Fibroblast of lung (primary cell): ENCODE measurements at regions not wholly inside any gene's neighbourhood (a gene's known extent, or its start where the extent isn't known, plus 50 kb on each side); places are given as distances from the start of the nearest gene placed in this dataset.
A peak's percentile ranks its signal among the peaks of the same experiment; 100 is the strongest.

Source experiments
- DNase-seq, 2 donors: peaks; one replicate each; pipeline versions ENCODE4 v3.0.0 to v3.0.0-alpha.2; 2010; ENCODE audit warnings: low read depth in 2 of 2
- H2AFZ ChIP-seq: 2 replicates; pipeline ENCODE4 v1.5.1; 2012; ENCODE audit warnings: low read length, control low read depth, inconsistent platforms
- H3K27ac ChIP-seq: 2 replicates; pipeline ENCODE4 v1.5.1; 2011; ENCODE audit warnings: low read length, control low read depth; ENCODE audit not compliant: insufficient read depth
- H3K27me3 ChIP-seq: 2 replicates; pipeline ENCODE4 v1.5.1; 2011; ENCODE audit warnings: mild to moderate bottlenecking, low read length; ENCODE audit not compliant: control insufficient read depth, insufficient read depth
- H3K36me3 ChIP-seq: 2 replicates; pipeline ENCODE4 v1.5.1; 2011; ENCODE audit warnings: low read length; ENCODE audit not compliant: control insufficient read depth, insufficient read depth
- H3K4me1 ChIP-seq: 2 replicates; pipeline ENCODE4 v1.5.1; 2011; ENCODE audit warnings: low read length; ENCODE audit not compliant: control insufficient read depth, insufficient read depth; ENCODE audit errors: extremely low read depth
- H3K4me2 ChIP-seq: 2 replicates; pipeline ENCODE4 v1.5.1; 2011; ENCODE audit warnings: low read length, control low read depth; ENCODE audit not compliant: insufficient read depth; ENCODE audit errors: extremely low read depth
- H3K4me3 ChIP-seq, 4 experiments: fragments of 200-600 bp in 1 of 4; sonication (generic) in 1 of 4; replicated peaks in 1 of 4; 2 replicates each; pipeline ENCODE4 v1.5.1; 2011 to 2016; ENCODE audit warnings: low read length in 4 of 4, low read depth in 3 of 4, mild to moderate bottlenecking in 3 of 4, control low read depth in 2 of 4, inconsistent platforms in 1 of 4, mixed read lengths in 1 of 4; ENCODE audit not compliant: insufficient read depth in 1 of 4; ENCODE audit errors: control extremely low read depth in 1 of 4
- H3K79me2 ChIP-seq: 2 replicates; pipeline ENCODE4 v1.5.1; 2012; ENCODE audit warnings: mild to moderate bottlenecking, low read length, inconsistent platforms; ENCODE audit not compliant: control insufficient read depth, insufficient read depth
- H3K9ac ChIP-seq: 2 replicates; pipeline ENCODE4 v1.5.1; 2011; ENCODE audit warnings: mild to moderate bottlenecking, low read length, control low read depth; ENCODE audit not compliant: insufficient read depth
- H3K9me3 ChIP-seq: 2 replicates; pipeline ENCODE4 v1.5.1; 2012; ENCODE audit warnings: low read depth, low read length; ENCODE audit not compliant: control insufficient read depth, insufficient read depth
- H4K20me1 ChIP-seq: 2 replicates; pipeline ENCODE4 v1.5.1; 2011; ENCODE audit warnings: low read length; ENCODE audit not compliant: control insufficient read depth, insufficient read depth; ENCODE audit errors: extremely low read depth
- EZH2 ChIP-seq: IDR thresholded peaks from 2 replicates; pipeline ENCODE4 v1.5.1; 2012; ENCODE audit warnings: low read length, control low read depth, mild to moderate bottlenecking; ENCODE audit errors: missing control alignments
- TF ChIP-seq, protein P1 (sequence below), 2 donors: IDR thresholded peaks in 1 of 2; conservative IDR thresholded peaks in 1 of 2; 1 replicate in 1 of 2; 2 replicates in 1 of 2; pipeline ENCODE4 v1.5.1; 2011 to 2012; ENCODE audit warnings: low read length in 2 of 2, control low read depth in 1 of 2, inconsistent platforms in 1 of 2, low read depth in 1 of 2, mild to moderate bottlenecking in 1 of 2

DNA sequence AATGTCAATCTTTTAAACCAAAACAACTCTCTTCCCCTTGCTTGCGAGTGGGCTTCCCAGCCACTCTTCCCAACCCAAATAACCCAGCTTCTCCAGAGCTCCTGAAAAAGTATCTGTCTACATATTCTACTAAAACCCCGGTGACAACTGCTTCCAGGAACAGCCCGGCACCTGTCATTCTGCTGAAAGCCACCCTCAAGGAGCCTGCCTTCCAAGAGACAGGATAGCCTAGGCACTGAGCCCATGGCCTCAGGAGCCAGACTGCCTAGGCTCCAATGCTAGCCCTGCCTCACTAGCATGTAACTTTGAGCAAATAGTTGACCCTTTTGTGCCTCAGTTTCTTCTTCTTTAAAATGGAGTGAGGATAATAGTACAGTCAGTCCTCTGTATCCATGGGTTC is 459.8 kb downstream of the SOX6 start:
- Histone ChIP-seq H3K4me1 (no peaks in the 10 kb centered on the region), H4K20me1 (no peaks in the 10 kb centered on the region), H3K9me3 (no peaks in the 10 kb centered on the region), H3K27ac (no peak overlapping the region), H3K79me2 (no peaks in the 10 kb centered on the region), H3K4me3 (no peak overlapping the region), H3K9ac (no peak overlapping the region), H3K36me3 (no peaks in the 10 kb centered on the region), H3K4me2 (no peak overlapping the region), H3K27me3 (no peaks in the 10 kb centered on the region), H2AFZ (no peak overlapping the region)
- DNase-seq, result no peak
- TF ChIP-seq EZH2, result no peak
- TF ChIP-seq, protein P1, sequence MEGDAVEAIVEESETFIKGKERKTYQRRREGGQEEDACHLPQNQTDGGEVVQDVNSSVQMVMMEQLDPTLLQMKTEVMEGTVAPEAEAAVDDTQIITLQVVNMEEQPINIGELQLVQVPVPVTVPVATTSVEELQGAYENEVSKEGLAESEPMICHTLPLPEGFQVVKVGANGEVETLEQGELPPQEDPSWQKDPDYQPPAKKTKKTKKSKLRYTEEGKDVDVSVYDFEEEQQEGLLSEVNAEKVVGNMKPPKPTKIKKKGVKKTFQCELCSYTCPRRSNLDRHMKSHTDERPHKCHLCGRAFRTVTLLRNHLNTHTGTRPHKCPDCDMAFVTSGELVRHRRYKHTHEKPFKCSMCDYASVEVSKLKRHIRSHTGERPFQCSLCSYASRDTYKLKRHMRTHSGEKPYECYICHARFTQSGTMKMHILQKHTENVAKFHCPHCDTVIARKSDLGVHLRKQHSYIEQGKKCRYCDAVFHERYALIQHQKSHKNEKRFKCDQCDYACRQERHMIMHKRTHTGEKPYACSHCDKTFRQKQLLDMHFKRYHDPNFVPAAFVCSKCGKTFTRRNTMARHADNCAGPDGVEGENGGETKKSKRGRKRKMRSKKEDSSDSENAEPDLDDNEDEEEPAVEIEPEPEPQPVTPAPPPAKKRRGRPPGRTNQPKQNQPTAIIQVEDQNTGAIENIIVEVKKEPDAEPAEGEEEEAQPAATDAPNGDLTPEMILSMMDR (conservative IDR thresholded peaks at IDR 0.05 in 1 of 2, IDR thresholded peaks at IDR 0.05 in 1 of 2; ENCODE audit: low read depth in 1 of 2, low read length in 2 of 2), result no peak

DNA sequence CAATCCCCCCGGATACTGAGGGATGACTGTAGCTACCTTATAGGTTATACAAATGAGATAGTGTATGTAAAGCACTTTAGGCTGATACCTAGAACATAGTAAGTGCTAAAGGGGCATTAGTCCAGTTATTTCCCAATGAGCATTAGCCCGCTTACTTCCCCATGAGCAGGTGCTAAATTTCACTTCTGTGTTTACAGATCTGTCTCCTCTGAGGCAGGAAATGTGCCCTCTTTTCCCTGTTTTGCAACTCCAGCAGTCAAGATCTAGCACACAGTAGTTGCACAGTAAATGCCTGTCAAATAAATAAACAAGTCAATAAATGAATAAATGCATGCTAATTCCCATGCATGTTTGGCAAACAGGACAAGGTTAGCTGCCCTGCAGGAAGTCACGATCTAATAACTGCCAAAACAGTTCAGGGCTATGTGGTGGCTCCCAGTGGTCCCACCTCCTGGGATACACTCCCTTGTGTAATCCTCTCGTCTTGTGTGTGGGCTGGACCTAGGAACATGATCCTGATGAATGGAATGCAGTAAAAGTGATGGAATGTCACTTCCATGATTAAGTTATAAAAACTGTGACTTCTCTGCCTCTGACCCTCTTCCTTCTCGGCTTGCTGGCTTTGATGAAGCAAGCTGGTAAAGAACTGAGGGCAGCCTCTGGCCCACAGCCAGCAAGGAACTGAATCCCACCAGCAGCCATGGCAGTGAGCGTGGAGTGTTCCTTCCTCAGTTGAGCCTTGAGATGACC is 459.0 kb downstream of the SOX6 start:
- Histone ChIP-seq H3K4me1 (no peaks in the 10 kb centered on the region), H3K27ac (no peak overlapping the region), H3K36me3 (no peaks in the 10 kb centered on the region), H3K4me3 (no peak overlapping the region), H3K9me3 (no peaks in the 10 kb centered on the region), H3K27me3 (no peaks in the 10 kb centered on the region), H4K20me1 (no peaks in the 10 kb centered on the region), H3K79me2 (no peaks in the 10 kb centered on the region), H2AFZ (no peak overlapping the region), H3K4me2 (no peak overlapping the region), H3K9ac (no peak overlapping the region)
- peak; percentile 18 to 75 for DNase-seq
- TF ChIP-seq, protein P1 (conservative IDR thresholded peaks at IDR 0.05 in 1 of 2, IDR thresholded peaks at IDR 0.05 in 1 of 2; ENCODE audit: low read depth in 1 of 2, low read length in 2 of 2), result no peak
- no peak for TF ChIP-seq EZH2

DNA sequence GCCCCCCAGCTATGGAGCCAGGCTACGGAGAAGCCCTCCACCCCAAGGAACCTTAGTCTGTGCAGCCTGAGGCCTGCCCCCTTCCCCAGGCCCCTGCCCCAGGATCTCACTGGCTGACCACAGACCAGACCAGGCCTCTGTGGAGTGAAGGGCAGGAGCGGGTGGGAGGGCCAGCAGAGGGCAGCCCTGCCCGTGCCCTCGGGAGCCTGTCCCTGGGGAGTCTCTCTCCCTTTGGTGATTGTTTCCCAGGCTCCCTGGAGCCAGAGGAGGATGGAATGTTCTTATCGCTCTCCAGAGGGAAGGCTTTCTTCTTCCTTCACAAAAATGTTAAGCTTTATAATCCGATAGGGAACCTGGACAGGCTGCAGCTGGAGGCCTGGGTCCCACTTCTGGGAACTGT is 455.3 kb downstream of the SOX6 start:
- Histone ChIP-seq H3K27ac (no peak overlapping the region), H3K36me3 (no peaks in the 10 kb centered on the region), H3K4me2 (no peak overlapping the region), H3K4me3 (no peak overlapping the region), H3K4me1 (no peaks in the 10 kb centered on the region), H3K27me3 (no peaks in the 10 kb centered on the region), H2AFZ (no peak overlapping the region), H3K9ac (no peak overlapping the region), H3K79me2 (no peaks in the 10 kb centered on the region), H4K20me1 (no peaks in the 10 kb centered on the region), H3K9me3 (no peaks in the 10 kb centered on the region)
- DNase-seq, result no peak
- TF ChIP-seq EZH2, result no peak
- TF ChIP-seq, protein P1 (conservative IDR thresholded peaks at IDR 0.05 in 1 of 2, IDR thresholded peaks at IDR 0.05 in 1 of 2; ENCODE audit: low read depth in 1 of 2, low read length in 2 of 2), result no peak
